H1 (cell line): ENCODE measurements at regions not wholly inside any gene's neighbourhood (a gene's known extent, or its start where the extent isn't known, plus 50 kb on each side); places are given as distances from the start of the nearest gene placed in this dataset.

ENCODE experiments used
- CTCF ChIA-PET: fragments of 300-600 bp; sonication (Branson Sonifier 250); formaldehyde crosslinking; loops from one replicate; lab custom pipeline; 2021; ENCODE audit not compliant: partially characterized antibody; lab: Charles Lee
- POLR2A ChIA-PET: fragments of 300-600 bp; sonication (Branson Sonifier 250); formaldehyde crosslinking; loops from one replicate; lab custom pipeline; 2021; ENCODE audit warnings: inconsistent platforms; ENCODE audit not compliant: partially characterized antibody; lab: Charles Lee
- DNase-seq, 2 experiments: peaks; one replicate each; pipeline versions ENCODE4 v3.0.0 to v3.0.0-alpha.2; 2010 to 2022; ENCODE audit warnings: low spot score in 2 of 2, low read depth in 1 of 2, mixed read lengths in 1 of 2
- FAIRE-seq: peaks from 2 replicates; lab custom pipeline; 2011; peaks lifted over from hg19 to GRCh38; lab: Jason Lieb, UNC
- H2AFZ ChIP-seq: 2 replicates; pipeline ENCODE4 v1.8.1; 2012; ENCODE audit warnings: low read length, inconsistent platforms
- H2AK5ac ChIP-seq: 2 replicates; pipeline ENCODE4 v1.6.1; 2013; ENCODE audit warnings: low read depth, low read length
- H2BK120ac ChIP-seq: replicated peaks from 2 replicates; pipeline ENCODE3; 2013; ENCODE audit warnings: low read depth, low read length, inconsistent platforms
- H2BK12ac ChIP-seq: 2 replicates; pipeline ENCODE4 v1.6.1; 2013; ENCODE audit warnings: low read depth, low read length
- H2BK15ac ChIP-seq: 2 replicates; pipeline ENCODE4 v1.6.1; 2013; ENCODE audit warnings: low read length
- H2BK20ac ChIP-seq: 2 replicates; pipeline ENCODE4 v1.6.1; 2013; ENCODE audit warnings: low read length
- H2BK5ac ChIP-seq: 2 replicates; pipeline ENCODE4 v1.6.1; 2013; ENCODE audit warnings: low read depth, low read length
- H3K14ac ChIP-seq: 2 replicates; pipeline ENCODE4 v1.6.1; 2013; ENCODE audit warnings: inconsistent platforms; ENCODE audit not compliant: insufficient read length
- H3K18ac ChIP-seq: 2 replicates; pipeline ENCODE4 v1.6.1; 2013; ENCODE audit warnings: low read length; ENCODE audit errors: extremely low read depth
- H3K23ac ChIP-seq: 2 replicates; pipeline ENCODE4 v1.6.1; 2013; ENCODE audit warnings: inconsistent platforms; ENCODE audit not compliant: insufficient read length
- H3K23me2 ChIP-seq: 2 replicates; pipeline ENCODE4 v1.6.1; 2013; ENCODE audit warnings: low read depth, low read length
- H3K27ac ChIP-seq: 2 replicates; pipeline ENCODE4 v1.6.1; 2011; ENCODE audit warnings: low read depth, low read length, inconsistent platforms
- H3K27me3 ChIP-seq, 4 experiments: replicated peaks in 1 of 4; 1 replicate in 1 of 4; 2 replicates in 3 of 4; pipeline versions ENCODE4 v1.6.1 to v1.8.1; 2011 to 2013; ENCODE audit warnings: low read length in 3 of 4, mild to moderate bottlenecking in 3 of 4, inconsistent platforms in 2 of 4, mixed read lengths in 2 of 4, moderate library complexity in 1 of 4; ENCODE audit not compliant: control insufficient read depth in 3 of 4, insufficient read depth in 3 of 4; ENCODE audit errors: extremely low read depth in 1 of 4
- H3K36me3 ChIP-seq, 4 experiments: 2 replicates each; pipeline versions ENCODE4 v1.6.1 to v1.8.1; 2011 to 2013; ENCODE audit warnings: mild to moderate bottlenecking in 4 of 4, low read length in 3 of 4, moderate library complexity in 2 of 4, control low read depth in 1 of 4, inconsistent platforms in 1 of 4; ENCODE audit not compliant: insufficient read depth in 4 of 4, control insufficient read depth in 2 of 4
- H3K4ac ChIP-seq: replicated peaks from 2 replicates; pipeline ENCODE3; 2013; ENCODE audit warnings: low read length, low read depth, mixed read lengths, inconsistent platforms; ENCODE audit not compliant: insufficient read length
- H3K4me1 ChIP-seq, 4 experiments: replicated peaks in 1 of 4; 1 replicate in 1 of 4; 2 replicates in 3 of 4; pipeline versions ENCODE4 v1.6.1 to v1.8.1; 2011 to 2013; ENCODE audit warnings: low read length in 3 of 4, inconsistent platforms in 2 of 4, mixed read lengths in 1 of 4; ENCODE audit not compliant: insufficient read depth in 4 of 4, control insufficient read depth in 3 of 4
- H3K4me2 ChIP-seq, 2 experiments: 2 replicates each; pipeline versions ENCODE4 v1.6.1 to v1.8.1; 2011 to 2013; ENCODE audit warnings: low read depth in 2 of 2, low read length in 2 of 2, control low read depth in 1 of 2, inconsistent platforms in 1 of 2, mild to moderate bottlenecking in 1 of 2; ENCODE audit not compliant: insufficient read depth in 1 of 2
- H3K4me3 ChIP-seq, 4 experiments: fragments of 200-600, 300-600 bp in 1 of 4; sonication (generic), shearing (Covaris generic), sonication (Bioruptor Twin) in 1 of 4; 2 replicates each; pipeline versions ENCODE4 v1.5.1 to v1.8.1; 2011 to 2016; ENCODE audit warnings: low read length in 4 of 4, low read depth in 3 of 4, control low read depth in 2 of 4, inconsistent platforms in 2 of 4, mild to moderate bottlenecking in 2 of 4, mixed read lengths in 1 of 4, moderate library complexity in 1 of 4; ENCODE audit not compliant: insufficient read depth in 2 of 4; ENCODE audit errors: extremely low read depth in 1 of 4
- H3K56ac ChIP-seq: replicated peaks from 2 replicates; pipeline ENCODE3; 2013; ENCODE audit warnings: low read depth, mild to moderate bottlenecking, mixed read lengths, low read length, inconsistent platforms; ENCODE audit not compliant: insufficient read length
- H3K79me1 ChIP-seq: 2 replicates; pipeline ENCODE4 v1.6.1; 2013; ENCODE audit warnings: low read depth, low read length, control low read depth
- H3K79me2 ChIP-seq, 2 experiments: 2 replicates each; pipeline versions ENCODE4 v1.6.1 to v1.8.1; 2012 to 2013; ENCODE audit warnings: low read length in 2 of 2, mild to moderate bottlenecking in 2 of 2, inconsistent platforms in 1 of 2; ENCODE audit not compliant: insufficient read depth in 2 of 2, control insufficient read depth in 1 of 2
- H3K9ac ChIP-seq, 4 experiments: replicated peaks in 1 of 4; 1 replicate in 1 of 4; 2 replicates in 3 of 4; pipeline versions ENCODE4 v1.6.1 to v1.8.1; 2011 to 2013; ENCODE audit warnings: low read depth in 3 of 4, low read length in 3 of 4, control low read depth in 2 of 4, mild to moderate bottlenecking in 2 of 4, moderate library complexity in 2 of 4, inconsistent platforms in 1 of 4; ENCODE audit errors: extremely low read depth in 1 of 4
- H3K9me3 ChIP-seq, 2 experiments: 2 replicates each; pipeline versions ENCODE4 v1.6.1 to v1.8.1; 2012 to 2013; ENCODE audit warnings: mild to moderate bottlenecking in 2 of 2, moderate library complexity in 2 of 2, control low read depth in 1 of 2, inconsistent platforms in 1 of 2, low read depth in 1 of 2, low read length in 1 of 2, mixed read lengths in 1 of 2; ENCODE audit not compliant: insufficient read depth in 2 of 2
- H4K20me1 ChIP-seq, 2 experiments: replicated peaks in 1 of 2; 2 replicates each; pipeline versions ENCODE3 to v1.8.1; 2011 to 2013; ENCODE audit warnings: inconsistent platforms in 2 of 2, low read length in 2 of 2, mild to moderate bottlenecking in 1 of 2; ENCODE audit not compliant: insufficient read depth in 2 of 2, control insufficient read depth in 1 of 2
- H4K5ac ChIP-seq: 2 replicates; pipeline ENCODE4 v1.6.1; 2013; ENCODE audit warnings: low read length, low read depth, mixed read lengths, inconsistent platforms; ENCODE audit not compliant: insufficient read length
- H4K8ac ChIP-seq: 2 replicates; pipeline ENCODE4 v1.8.0; 2013; ENCODE audit warnings: mild to moderate bottlenecking, moderate library complexity, low read length, inconsistent platforms; ENCODE audit not compliant: insufficient read depth; ENCODE audit errors: extremely low read depth
- H4K91ac ChIP-seq: replicated peaks from 2 replicates; pipeline ENCODE3; 2013; ENCODE audit warnings: low read length, mixed read lengths, inconsistent platforms; ENCODE audit not compliant: insufficient read length
- CBX8 ChIP-seq: fragments of 300-800, 300-1000 bp; sonication (generic); IDR thresholded peaks from 2 replicates; pipeline ENCODE4 v1.7.1; 2016; ENCODE audit warnings: low read depth, low read length, borderline replicate concordance
- E2F6 ChIP-seq: IDR thresholded peaks from 2 replicates; pipeline ENCODE4 v1.6.1; 2012; ENCODE audit warnings: inconsistent platforms
- GABPA ChIP-seq: IDR thresholded peaks from 2 replicates; pipeline ENCODE4 v1.6.1; 2011; ENCODE audit warnings: mild to moderate bottlenecking, low read length, moderate library complexity, borderline replicate concordance; ENCODE audit not compliant: insufficient read depth
- KDM5A ChIP-seq: fragments of 200-600 bp; IDR thresholded peaks from 2 replicates; pipeline ENCODE4 v1.7.1; 2012; ENCODE audit warnings: mild to moderate bottlenecking, low read length, inconsistent platforms, mixed read lengths
- POLR2AphosphoS5 ChIP-seq: IDR thresholded peaks from 2 replicates; pipeline ENCODE4 v1.6.1; 2011; ENCODE audit warnings: low read depth, low read length
- RXRA ChIP-seq: IDR thresholded peaks from 2 replicates; pipeline ENCODE4 v1.6.1; 2011; ENCODE audit warnings: low read depth, mild to moderate bottlenecking, low read length, moderate library complexity; ENCODE audit not compliant: insufficient read depth
- SP1 ChIP-seq: IDR thresholded peaks from 2 replicates; pipeline ENCODE4 v1.6.1; 2011; ENCODE audit warnings: low read depth, low read length
- SP4 ChIP-seq: IDR thresholded peaks from 2 replicates; pipeline ENCODE4 v1.6.1; 2012; ENCODE audit warnings: low read length, inconsistent platforms
- TAF7 ChIP-seq: optimal IDR thresholded peaks from 2 replicates; pipeline ENCODE3; 2011; ENCODE audit warnings: low read depth, mild to moderate bottlenecking, inconsistent platforms, low read length, moderate library complexity, borderline replicate concordance
- WGBS, 2 experiments: shearing (Covaris generic) in 1 of 2; methylation state at CpG; one replicate each; pipeline versions ENCODE4 v1.1.6 to v1.1.7; 2013 to 2015; ENCODE audit warnings: low lambda C conversion rate in 2 of 2, mixed read lengths in 2 of 2, inconsistent platforms in 1 of 2, low coverage in 1 of 2, missing lambda C conversion rate in 1 of 2; ENCODE audit not compliant: insufficient replicate concordance in 2 of 2, insufficient coverage in 1 of 2, insufficient read length in 1 of 2; ENCODE audit errors: extremely low coverage in 1 of 2, missing lambda C conversion rate in 1 of 2; 5-methylcytosine and 5-hydroxymethylcytosine counted together

GRCh38 chr9:1254071-1254470 lies 203.9 kb downstream of the DMRT2 start:
- H3K4me3 ChIP-seq = no peak overlapping the region
- no peaks in the 10 kb centered on the region for H3K36me3 ChIP-seq
- no peak overlapping the region for H3K4me2 ChIP-seq
- H2BK12ac ChIP-seq = no peak overlapping the region
- CTCF ChIA-PET = no interaction called here
- no peak overlapping the region for H3K27ac ChIP-seq
- no peak overlapping the region for H4K91ac ChIP-seq
- no peak for TF ChIP-seq E2F6
- TF ChIP-seq KDM5A = no peak
- TF ChIP-seq RXRA = no peak
- TF ChIP-seq GABPA = no peak
- TF ChIP-seq SP4 = no peak
- TF ChIP-seq SP1 = no peak
- no peak for TF ChIP-seq CBX8
- no peak for TF ChIP-seq POLR2AphosphoS5
- TF ChIP-seq TAF7 = no peak
- no peak overlapping the region for H3K56ac ChIP-seq
- H2BK5ac ChIP-seq = no peak overlapping the region
- H3K79me2 ChIP-seq = no peaks in the 10 kb centered on the region
- H4K20me1 ChIP-seq = no peaks in the 10 kb centered on the region
- H3K9ac ChIP-seq = no peak overlapping the region
- no peaks in the 10 kb centered on the region for H3K4me1 ChIP-seq
- POLR2A ChIA-PET = no interaction called here
- no peak for FAIRE-seq
- H3K18ac ChIP-seq = no peak overlapping the region
- H2BK15ac ChIP-seq = no peak overlapping the region
- no peak overlapping the region for H3K23ac ChIP-seq
- no peak overlapping the region for H2AK5ac ChIP-seq
- H2BK120ac ChIP-seq = no peak overlapping the region
- no peak overlapping the region for H4K8ac ChIP-seq
- peaks cover 71 to 74% of the 10 kb centered on the region in 2 experiments for H3K9me3 ChIP-seq
- H3K79me1 ChIP-seq = no peaks in the 10 kb centered on the region
- no peak overlapping the region for H4K5ac ChIP-seq
- H2AFZ ChIP-seq = no peak overlapping the region
- DNase-seq = no peak
- 71% methylated on average over 5 of the region's 5 CpGs; no CpG with 5 or more reads in 1 of the 2 experiments for WGBS, 2 experiments
- no peak overlapping the region for H2BK20ac ChIP-seq
- H3K23me2 ChIP-seq = no peaks in the 10 kb centered on the region
- no peaks in the 10 kb centered on the region for H3K27me3 ChIP-seq
- no peak overlapping the region for H3K4ac ChIP-seq
- H3K14ac ChIP-seq = no peak overlapping the region
